ENCODE measurements at regions not wholly inside any gene's neighbourhood (a gene's known extent, or its start where the extent isn't known, plus 50 kb on each side); places are given as distances from the start of the nearest gene placed in this dataset.

GRCh38 chr3:34725774-34726173, 913.6 kb upstream of the ARPP21 start:
- H3K4me3 Mint-ChIP-seq: no peak overlapping the region
- POLR2A ChIA-PET: no interaction called here
- H3K9me3 Mint-ChIP-seq: peaks cover 2% of the 10 kb centered on the region
- DNase-seq (no peak), ATAC-seq (ENCODE audit: low read depth) (no peak)
- no peak overlapping the region for H3K27ac Mint-ChIP-seq
- peaks cover 1% of the 10 kb centered on the region for H3K4me1 Mint-ChIP-seq
- H3K36me3 Mint-ChIP-seq: no peaks in the 10 kb centered on the region
- no peaks in the 10 kb centered on the region for H3K27me3 Mint-ChIP-seq

GRCh38 chr3:34727700-34728099, 911.6 kb upstream of the ARPP21 start:
- Mint-ChIP-seq H3K27me3 (no peaks in the 10 kb centered on the region), H3K4me1 (peaks cover 1% of the 10 kb centered on the region), H3K27ac (no peak overlapping the region), H3K36me3 (no peaks in the 10 kb centered on the region), H3K4me3 (no peak overlapping the region), H3K9me3 (peaks cover 4% of the 10 kb centered on the region)
- no peak for DNase-seq
- POLR2A ChIA-PET: no interaction called here
- no peak for ATAC-seq (ENCODE audit: low read depth)

- Mint-ChIP-seq H3K27ac (no peak overlapping the region), H3K4me1 (no peaks in the 10 kb centered on the region), H3K4me3 (no peak overlapping the region), H3K36me3 (no peaks in the 10 kb centered on the region), H3K27me3 (no peaks in the 10 kb centered on the region), H3K9me3 (peaks cover 2% of the 10 kb centered on the region)
- DNase-seq (no peak), ATAC-seq (ENCODE audit: low read depth) (no peak)
- POLR2A ChIA-PET: no interaction called here
These were observed 897.2 kb upstream of the ARPP21 start for GRCh38 chr3:34742151-34742550.

GRCh38 chr3:34758630-34759261, 880.6 kb upstream of the ARPP21 start:
- POLR2A ChIA-PET: no interaction called here
- Mint-ChIP-seq H3K27me3 (no peaks in the 10 kb centered on the region), H3K36me3 (no peaks in the 10 kb centered on the region), H3K4me1 (no peaks in the 10 kb centered on the region), H3K4me3 (no peak overlapping the region), H3K9me3 (peaks cover 7% of the 10 kb centered on the region), H3K27ac (no peak overlapping the region)
- ATAC-seq (ENCODE audit: low read depth) (no peak), DNase-seq (no peak)

GRCh38 chr3:34777386-34777785, 861.9 kb upstream of the ARPP21 start:
- POLR2A ChIA-PET: no interaction called here
- no peaks in the 10 kb centered on the region for H3K36me3 Mint-ChIP-seq
- no peaks in the 10 kb centered on the region for H3K4me1 Mint-ChIP-seq

GRCh38 chr3:34779092-34779491, 860.2 kb upstream of the ARPP21 start:
- Mint-ChIP-seq H3K9me3 (peaks cover under 1% of the 10 kb centered on the region), H3K27me3 (no peaks in the 10 kb centered on the region), H3K36me3 (no peaks in the 10 kb centered on the region), H3K27ac (no peak overlapping the region), H3K4me1 (no peaks in the 10 kb centered on the region), H3K4me3 (no peak overlapping the region)
- DNase-seq (no peak), ATAC-seq (ENCODE audit: low read depth) (no peak)
- POLR2A ChIA-PET: no interaction called here

More at GRCh38 chr3:34777386-34777785, 861.9 kb upstream of the ARPP21 start:
- ATAC-seq (ENCODE audit: low read depth) (no peak), DNase-seq (no peak)
- Mint-ChIP-seq H3K27ac (no peak overlapping the region), H3K27me3 (no peaks in the 10 kb centered on the region), H3K9me3 (peaks cover 3% of the 10 kb centered on the region), H3K4me3 (no peak overlapping the region)

- POLR2A ChIA-PET: no interaction called here
- H3K4me3 Mint-ChIP-seq: no peak overlapping the region
- H3K27ac Mint-ChIP-seq: no peak overlapping the region
- no peak for ATAC-seq (ENCODE audit: low read depth)
- H3K9me3 Mint-ChIP-seq: no peaks in the 10 kb centered on the region
- no peaks in the 10 kb centered on the region for H3K27me3 Mint-ChIP-seq
- DNase-seq: no peak
- no peaks in the 10 kb centered on the region for H3K4me1 Mint-ChIP-seq
- H3K36me3 Mint-ChIP-seq: no peaks in the 10 kb centered on the region
These were observed 859.0 kb upstream of the ARPP21 start for GRCh38 chr3:34780294-34780693.

- H3K4me3 Mint-ChIP-seq: no peak overlapping the region
- DNase-seq (no peak), ATAC-seq (ENCODE audit: low read depth) (no peak)
- no peak overlapping the region for H3K27ac Mint-ChIP-seq
- POLR2A ChIA-PET: no interaction called here
- H3K36me3 Mint-ChIP-seq: no peaks in the 10 kb centered on the region
- no peaks in the 10 kb centered on the region for H3K9me3 Mint-ChIP-seq
- no peaks in the 10 kb centered on the region for H3K4me1 Mint-ChIP-seq
- no peaks in the 10 kb centered on the region for H3K27me3 Mint-ChIP-seq
These were observed 858.4 kb upstream of the ARPP21 start for GRCh38 chr3:34780973-34781372.

GRCh38 chr3:34782871-34783270, 856.5 kb upstream of the ARPP21 start:
- DNase-seq (no peak), ATAC-seq (ENCODE audit: low read depth) (no peak)
- Mint-ChIP-seq H3K27ac (no peak overlapping the region), H3K9me3 (no peaks in the 10 kb centered on the region), H3K4me3 (no peak overlapping the region), H3K27me3 (no peaks in the 10 kb centered on the region), H3K4me1 (no peaks in the 10 kb centered on the region), H3K36me3 (no peaks in the 10 kb centered on the region)
- POLR2A ChIA-PET: no interaction called here

- Mint-ChIP-seq H3K27me3 (no peaks in the 10 kb centered on the region), H3K9me3 (no peaks in the 10 kb centered on the region), H3K4me1 (no peaks in the 10 kb centered on the region), H3K27ac (no peak overlapping the region), H3K36me3 (no peaks in the 10 kb centered on the region), H3K4me3 (no peak overlapping the region)
- DNase-seq: no peak
- ATAC-seq (ENCODE audit: low read depth): no peak
- POLR2A ChIA-PET: no interaction called here
These were observed 855.4 kb upstream of the ARPP21 start for GRCh38 chr3:34783876-34784275.

GRCh38 chr3:34793057-34793456, 846.3 kb upstream of the ARPP21 start:
- no peaks in the 10 kb centered on the region for H3K36me3 Mint-ChIP-seq
- POLR2A ChIA-PET: no interaction called here
- H3K9me3 Mint-ChIP-seq: no peaks in the 10 kb centered on the region
- no peak for DNase-seq
- no peak overlapping the region for H3K4me3 Mint-ChIP-seq
- H3K4me1 Mint-ChIP-seq: no peaks in the 10 kb centered on the region
- ATAC-seq (ENCODE audit: low read depth): no peak
- no peaks in the 10 kb centered on the region for H3K27me3 Mint-ChIP-seq
- H3K27ac Mint-ChIP-seq: no peak overlapping the region

- no peak for DNase-seq
- Mint-ChIP-seq H3K4me3 (no peak overlapping the region), H3K27me3 (no peaks in the 10 kb centered on the region), H3K9me3 (no peaks in the 10 kb centered on the region), H3K27ac (no peak overlapping the region), H3K36me3 (no peaks in the 10 kb centered on the region), H3K4me1 (no peaks in the 10 kb centered on the region)
- no peak for ATAC-seq (ENCODE audit: low read depth)
- POLR2A ChIA-PET: no interaction called here
These were observed 831.7 kb upstream of the ARPP21 start for GRCh38 chr3:34807611-34808010.

- no peaks in the 10 kb centered on the region for H3K27me3 Mint-ChIP-seq
- H3K4me1 Mint-ChIP-seq: no peaks in the 10 kb centered on the region
- ATAC-seq (ENCODE audit: low read depth) (no peak), DNase-seq (no peak)
- no peaks in the 10 kb centered on the region for H3K9me3 Mint-ChIP-seq
- POLR2A ChIA-PET: no interaction called here
- H3K36me3 Mint-ChIP-seq: no peaks in the 10 kb centered on the region
- H3K27ac Mint-ChIP-seq: no peak overlapping the region
- H3K4me3 Mint-ChIP-seq: no peak overlapping the region
These were observed 831.0 kb upstream of the ARPP21 start for GRCh38 chr3:34808287-34808686.

GRCh38 chr3:34828847-34829246, 810.5 kb upstream of the ARPP21 start:
- POLR2A ChIA-PET: no interaction called here

More at GRCh38 chr3:34828847-34829246, 810.5 kb upstream of the ARPP21 start:
- Mint-ChIP-seq H3K4me1 (no peaks in the 10 kb centered on the region), H3K36me3 (no peaks in the 10 kb centered on the region), H3K9me3 (peaks cover 2% of the 10 kb centered on the region), H3K4me3 (no peak overlapping the region), H3K27me3 (no peaks in the 10 kb centered on the region), H3K27ac (no peak overlapping the region)
- no peak for ATAC-seq (ENCODE audit: low read depth)
- no peak for DNase-seq
